ENCODE measurements at regions not wholly inside any gene's neighbourhood (a gene's known extent, or its start where the extent isn't known, plus 50 kb on each side); places are given as distances from the start of the nearest gene placed in this dataset.

DNA sequence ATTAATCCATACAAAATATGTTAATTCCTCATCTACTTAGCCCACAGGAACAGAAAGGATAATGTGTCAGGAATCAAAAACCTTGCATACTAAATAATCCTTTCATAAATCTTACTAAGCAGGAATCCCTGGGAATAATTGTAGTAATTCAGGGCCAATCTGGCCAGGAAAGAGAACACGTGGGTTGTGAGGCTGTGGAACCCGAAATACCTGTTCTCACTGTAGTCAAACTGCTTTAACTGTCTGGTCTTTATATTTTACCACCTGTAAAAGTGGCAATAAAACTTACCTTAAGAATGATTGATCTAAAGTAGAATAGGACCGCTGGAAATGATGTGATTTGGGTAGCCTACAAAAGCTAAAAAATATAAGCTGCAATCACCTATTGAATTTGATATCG is 1620.9 kb downstream of the STIM2 start:
- no TSS peak for BruUV-seq (replicated peaks)
- POLR2A ChIA-PET = no interaction called here
- intact Hi-C loops (cut with micrococcal nuclease; ENCODE audit: unreplicated experiment) = no loop called here
- Histone ChIP-seq H3K27me3 (ENCODE audit: control insufficient read depth, insufficient read depth, low read length) (no peaks in the 10 kb centered on the region), H3K27ac (ENCODE audit: low read length) (no peak overlapping the region), H3K9me3 (ENCODE audit: control insufficient read depth, insufficient read depth, low read depth, low read length) (no peaks in the 10 kb centered on the region), H3K4me1 (ENCODE audit: control insufficient read depth, insufficient read depth, low read length) (no peaks in the 10 kb centered on the region), H3K36me3 (ENCODE audit: control insufficient read depth, insufficient read depth, low read length) (no peaks in the 10 kb centered on the region), H3K4me3 (ENCODE audit: low read depth in 2 of 2, low read length in 2 of 2) (no peak overlapping the region)
- ATAC-seq (no peak), DNase-seq (ENCODE audit: low read depth, low spot score) (no peak)
- in situ Hi-C loops (cut with HindIII; ENCODE audit: low pct_unique_long_range_greater_than_20kb, low sequenced_read_pairs) = no loop called here
- CTCF ChIA-PET = no interaction called here
- no peak for TF ChIP-seq TCF7L2 (IDR thresholded peaks at IDR 0.05; ENCODE audit: low read depth, low read length)
- TF ChIP-seq, protein P1, sequence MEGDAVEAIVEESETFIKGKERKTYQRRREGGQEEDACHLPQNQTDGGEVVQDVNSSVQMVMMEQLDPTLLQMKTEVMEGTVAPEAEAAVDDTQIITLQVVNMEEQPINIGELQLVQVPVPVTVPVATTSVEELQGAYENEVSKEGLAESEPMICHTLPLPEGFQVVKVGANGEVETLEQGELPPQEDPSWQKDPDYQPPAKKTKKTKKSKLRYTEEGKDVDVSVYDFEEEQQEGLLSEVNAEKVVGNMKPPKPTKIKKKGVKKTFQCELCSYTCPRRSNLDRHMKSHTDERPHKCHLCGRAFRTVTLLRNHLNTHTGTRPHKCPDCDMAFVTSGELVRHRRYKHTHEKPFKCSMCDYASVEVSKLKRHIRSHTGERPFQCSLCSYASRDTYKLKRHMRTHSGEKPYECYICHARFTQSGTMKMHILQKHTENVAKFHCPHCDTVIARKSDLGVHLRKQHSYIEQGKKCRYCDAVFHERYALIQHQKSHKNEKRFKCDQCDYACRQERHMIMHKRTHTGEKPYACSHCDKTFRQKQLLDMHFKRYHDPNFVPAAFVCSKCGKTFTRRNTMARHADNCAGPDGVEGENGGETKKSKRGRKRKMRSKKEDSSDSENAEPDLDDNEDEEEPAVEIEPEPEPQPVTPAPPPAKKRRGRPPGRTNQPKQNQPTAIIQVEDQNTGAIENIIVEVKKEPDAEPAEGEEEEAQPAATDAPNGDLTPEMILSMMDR (IDR thresholded peaks at IDR 0.05) = no peak
- no peak for TF ChIP-seq POLR2AphosphoS5 (IDR thresholded peaks at IDR 0.05; ENCODE audit: low read depth, low read length)
- TF ChIP-seq SIN3A (IDR thresholded peaks at IDR 0.05; ENCODE audit: borderline replicate concordance, insufficient read depth, low read depth, low read length) = no peak
- TF ChIP-seq, protein P2, sequence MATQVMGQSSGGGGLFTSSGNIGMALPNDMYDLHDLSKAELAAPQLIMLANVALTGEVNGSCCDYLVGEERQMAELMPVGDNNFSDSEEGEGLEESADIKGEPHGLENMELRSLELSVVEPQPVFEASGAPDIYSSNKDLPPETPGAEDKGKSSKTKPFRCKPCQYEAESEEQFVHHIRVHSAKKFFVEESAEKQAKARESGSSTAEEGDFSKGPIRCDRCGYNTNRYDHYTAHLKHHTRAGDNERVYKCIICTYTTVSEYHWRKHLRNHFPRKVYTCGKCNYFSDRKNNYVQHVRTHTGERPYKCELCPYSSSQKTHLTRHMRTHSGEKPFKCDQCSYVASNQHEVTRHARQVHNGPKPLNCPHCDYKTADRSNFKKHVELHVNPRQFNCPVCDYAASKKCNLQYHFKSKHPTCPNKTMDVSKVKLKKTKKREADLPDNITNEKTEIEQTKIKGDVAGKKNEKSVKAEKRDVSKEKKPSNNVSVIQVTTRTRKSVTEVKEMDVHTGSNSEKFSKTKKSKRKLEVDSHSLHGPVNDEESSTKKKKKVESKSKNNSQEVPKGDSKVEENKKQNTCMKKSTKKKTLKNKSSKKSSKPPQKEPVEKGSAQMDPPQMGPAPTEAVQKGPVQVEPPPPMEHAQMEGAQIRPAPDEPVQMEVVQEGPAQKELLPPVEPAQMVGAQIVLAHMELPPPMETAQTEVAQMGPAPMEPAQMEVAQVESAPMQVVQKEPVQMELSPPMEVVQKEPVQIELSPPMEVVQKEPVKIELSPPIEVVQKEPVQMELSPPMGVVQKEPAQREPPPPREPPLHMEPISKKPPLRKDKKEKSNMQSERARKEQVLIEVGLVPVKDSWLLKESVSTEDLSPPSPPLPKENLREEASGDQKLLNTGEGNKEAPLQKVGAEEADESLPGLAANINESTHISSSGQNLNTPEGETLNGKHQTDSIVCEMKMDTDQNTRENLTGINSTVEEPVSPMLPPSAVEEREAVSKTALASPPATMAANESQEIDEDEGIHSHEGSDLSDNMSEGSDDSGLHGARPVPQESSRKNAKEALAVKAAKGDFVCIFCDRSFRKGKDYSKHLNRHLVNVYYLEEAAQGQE (IDR thresholded peaks at IDR 0.05; ENCODE audit: insufficient read depth in 1 of 2, low read depth in 2 of 2, low read length in 1 of 2) = no peak

DNA sequence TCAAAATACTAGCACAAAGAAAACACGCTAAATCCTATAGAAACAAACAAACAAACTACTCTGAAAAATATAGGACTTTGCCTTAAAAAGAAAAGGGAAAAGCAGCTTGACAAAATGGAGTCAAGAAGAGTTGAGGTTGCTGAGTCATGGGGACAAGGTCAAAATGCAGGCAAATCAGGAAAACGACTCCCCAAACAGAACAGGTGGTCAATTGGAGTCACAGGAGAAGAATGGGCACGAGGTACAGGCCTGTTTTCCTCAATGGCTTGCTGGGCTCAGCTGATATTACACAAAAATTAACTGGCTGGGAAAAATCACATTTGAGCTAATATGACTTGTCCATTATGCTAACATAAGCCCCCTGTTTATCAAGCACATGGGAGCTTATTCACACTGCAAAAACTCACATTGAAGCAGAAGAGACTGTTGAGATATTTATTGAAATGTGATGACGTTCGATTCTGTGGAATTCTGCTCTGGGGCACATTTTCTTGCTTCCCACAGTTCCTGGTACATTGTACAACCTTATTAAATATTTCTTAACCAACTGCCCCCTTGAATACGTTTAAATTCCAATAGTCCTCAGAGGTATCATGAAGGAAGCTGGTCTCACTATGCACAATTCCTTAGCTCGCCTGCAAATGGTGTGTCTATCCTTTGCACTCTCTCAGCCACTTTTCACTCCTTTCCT is 1622.1 kb downstream of the STIM2 start:
- no peaks in the 10 kb centered on the region for H3K36me3 ChIP-seq (ENCODE audit: control insufficient read depth, insufficient read depth, low read length)
- in situ Hi-C loops (cut with HindIII; ENCODE audit: low pct_unique_long_range_greater_than_20kb, low sequenced_read_pairs) (no loop called here), intact Hi-C loops (cut with micrococcal nuclease; ENCODE audit: unreplicated experiment) (no loop called here)
- BruUV-seq (replicated peaks) = no TSS peak
- no peak for ATAC-seq
- H3K4me3 ChIP-seq (ENCODE audit: low read depth in 2 of 2, low read length in 2 of 2) = no peak overlapping the region
- POLR2A ChIA-PET = no interaction called here
- H3K27me3 ChIP-seq (ENCODE audit: control insufficient read depth, insufficient read depth, low read length) = no peaks in the 10 kb centered on the region
- H3K27ac ChIP-seq (ENCODE audit: low read length) = no peak overlapping the region
- CTCF ChIA-PET = no interaction called here
- no peaks in the 10 kb centered on the region for H3K9me3 ChIP-seq (ENCODE audit: control insufficient read depth, insufficient read depth, low read depth, low read length)
- DNase-seq (ENCODE audit: low read depth, low spot score) = no peak
- no peaks in the 10 kb centered on the region for H3K4me1 ChIP-seq (ENCODE audit: control insufficient read depth, insufficient read depth, low read length)
- TF ChIP-seq POLR2AphosphoS5 (IDR thresholded peaks at IDR 0.05; ENCODE audit: low read depth, low read length) = no peak
- no peak for TF ChIP-seq SIN3A (IDR thresholded peaks at IDR 0.05; ENCODE audit: borderline replicate concordance, insufficient read depth, low read depth, low read length)
- TF ChIP-seq TCF7L2 (IDR thresholded peaks at IDR 0.05; ENCODE audit: low read depth, low read length) = no peak
- TF ChIP-seq, protein P1 (IDR thresholded peaks at IDR 0.05) = no peak
- TF ChIP-seq, protein P2 (IDR thresholded peaks at IDR 0.05; ENCODE audit: insufficient read depth in 1 of 2, low read depth in 2 of 2, low read length in 1 of 2) = no peak

All from Panc1 (cell line).